B cell (primary cell): ENCODE measurements at regions not wholly inside any gene's neighbourhood (a gene's known extent, or its start where the extent isn't known, plus 50 kb on each side); places are given as distances from the start of the nearest gene placed in this dataset.

Source experiments
- ATAC-seq: fragments of 200-7000 bp; cut with Tn5 transposase; one replicate; pipeline ENCODE4 v1.10.0; 2021; ENCODE audit warnings: low read depth, mild to moderate bottlenecking, moderate number of reproducible peaks, moderate library complexity
- CTCF ChIA-PET: fragments of 350-600 bp; sonication (Branson Sonifier 250); formaldehyde crosslinking; loops from one replicate; lab custom pipeline; 2021; ENCODE audit warnings: antibody characterized with exemption, inconsistent platforms; lab: Charles Lee
- POLR2A ChIA-PET: fragments of 350-600 bp; sonication (Branson Sonifier 250); formaldehyde crosslinking; loops from one replicate; lab custom pipeline; 2021; ENCODE audit warnings: antibody characterized with exemption; lab: Charles Lee
- DNase-seq: peaks from one replicate; pipeline ENCODE4 v3.0.0; 2013
- H2AFZ ChIP-seq: 2 replicates; pipeline ENCODE4 v1.6.1; 2012; ENCODE audit warnings: mild to moderate bottlenecking, low read depth, low read length; ENCODE audit not compliant: insufficient read depth, poor library complexity, severe bottlenecking
- H3K27ac ChIP-seq, 2 donors: 1 replicate in 1 of 2; 2 replicates in 1 of 2; pipeline ENCODE4 v1.5.1; 2012 to 2013; ENCODE audit warnings: low read length in 2 of 2, mild to moderate bottlenecking in 2 of 2, moderate library complexity in 1 of 2
- H3K27me3 ChIP-seq, 4 experiments: fragments of 200-600 bp in 1 of 4; sonication (generic) in 1 of 4; replicated peaks in 1 of 4; 1 replicate in 2 of 4; 2 replicates in 2 of 4; pipeline versions ENCODE4 v1.6.1 to v1.7.0; 2013 to 2016; ENCODE audit warnings: low read length in 3 of 4, mild to moderate bottlenecking in 2 of 4, mixed read lengths in 1 of 4, moderate library complexity in 1 of 4; ENCODE audit not compliant: insufficient read depth in 4 of 4, control insufficient read depth in 3 of 4; ENCODE audit errors: control extremely low read depth in 1 of 4
- H3K36me3 ChIP-seq, 2 experiments: replicated peaks in 1 of 2; 1 replicate in 1 of 2; 2 replicates in 1 of 2; pipeline versions ENCODE4 v1.6.1 to v1.7.1; 2013; ENCODE audit warnings: low read length in 1 of 2; ENCODE audit not compliant: insufficient read depth in 2 of 2, control insufficient read depth in 1 of 2; ENCODE audit errors: control extremely low read depth in 1 of 2, extremely low read depth in 1 of 2
- H3K4me1 ChIP-seq, 2 donors: fragments of 200-600 bp in 1 of 2; sonication (generic) in 1 of 2; 1 replicate in 1 of 2; 2 replicates in 1 of 2; pipeline versions ENCODE4 v1.5.1 to v1.6.1; 2013 to 2017; ENCODE audit warnings: low read length in 2 of 2; ENCODE audit not compliant: control insufficient read depth in 2 of 2, insufficient read depth in 2 of 2
- H3K4me2 ChIP-seq: replicated peaks from 2 replicates; pipeline ENCODE3; 2012; ENCODE audit warnings: mild to moderate bottlenecking, low read depth, low read length; ENCODE audit not compliant: poor library complexity, severe bottlenecking
- H3K4me3 ChIP-seq, 5 experiments: fragments of 200-600 bp in 1 of 5; sonication (generic) in 1 of 5; 1 replicate in 3 of 5; 2 replicates in 2 of 5; pipeline versions ENCODE4 v1.5.1 to v1.7.0; 2011 to 2016; ENCODE audit warnings: low read length in 4 of 5, mild to moderate bottlenecking in 4 of 5, low read depth in 2 of 5, control low read depth in 1 of 5, moderate library complexity in 1 of 5; ENCODE audit not compliant: insufficient read depth in 1 of 5; ENCODE audit errors: control extremely low read depth in 1 of 5, extremely low read depth in 1 of 5
- H3K79me2 ChIP-seq: fragments of 200-600 bp; sonication (generic); one replicate; pipeline ENCODE4 v1.6.0; 2016; ENCODE audit warnings: low read length; ENCODE audit not compliant: control insufficient read depth, insufficient read depth
- H3K9ac ChIP-seq: fragments of 200-600 bp; sonication (generic); 2 replicates; pipeline ENCODE4 v1.6.1; 2017; ENCODE audit warnings: mild to moderate bottlenecking, low read length, moderate library complexity
- H3K9me3 ChIP-seq, 3 donors: one replicate each; pipeline versions ENCODE4 v1.6.1 to v1.7.1; 2013; ENCODE audit warnings: low read length in 2 of 3; ENCODE audit not compliant: control insufficient read depth in 2 of 3, insufficient read depth in 1 of 3; ENCODE audit errors: control extremely low read depth in 1 of 3
- H4K20me1 ChIP-seq: 2 replicates; pipeline ENCODE4 v1.6.0; 2012; ENCODE audit warnings: mild to moderate bottlenecking, low read length; ENCODE audit not compliant: insufficient read depth, control insufficient read depth, poor library complexity, severe bottlenecking
- H3K27ac Mint-ChIP-seq: one replicate; pipeline ENCODE4 v1.8.0; 2021; ENCODE audit warnings: mixed read lengths
- H3K27me3 Mint-ChIP-seq: one replicate; pipeline ENCODE4 v1.8.0; 2021; ENCODE audit warnings: mixed read lengths
- H3K4me1 Mint-ChIP-seq: one replicate; pipeline ENCODE4 v1.8.0; 2021; ENCODE audit warnings: mixed read lengths
- H3K4me3 Mint-ChIP-seq: one replicate; pipeline ENCODE4 v1.8.0; 2021; ENCODE audit warnings: mixed read lengths
- H3K9me3 Mint-ChIP-seq: one replicate; pipeline ENCODE4 v1.8.0; 2022; ENCODE audit warnings: mixed read lengths; ENCODE audit not compliant: insufficient read depth
- EZH2 ChIP-seq: IDR thresholded peaks from 2 replicates; pipeline ENCODE4 v1.6.1; 2012; ENCODE audit warnings: borderline replicate concordance, low read depth, mild to moderate bottlenecking, moderate library complexity, low read length; ENCODE audit not compliant: insufficient read depth, poor library complexity, severe bottlenecking
- WGBS: methylation state at CpG from one replicate; pipeline ENCODE4 v1.1.5; 2013; ENCODE audit warnings: missing lambda C conversion rate; ENCODE audit not compliant: insufficient coverage; 5-methylcytosine and 5-hydroxymethylcytosine counted together
- intact Hi-C: fragments of 100-400 bp; cut with micrococcal nuclease; formaldehyde crosslinking; loops from one replicate; pipeline ENCODE4 v1.10.0; 2022
- TF ChIP-seq, protein P1 (sequence below): fragments of 200-600 bp; IDR thresholded peaks from one replicate; pipeline ENCODE4 v1.8.0; 2022; ENCODE audit warnings: antibody characterized with exemption, mild to moderate bottlenecking

- H3K27ac Mint-ChIP-seq, result no peak overlapping the region
- TF ChIP-seq, protein P1, sequence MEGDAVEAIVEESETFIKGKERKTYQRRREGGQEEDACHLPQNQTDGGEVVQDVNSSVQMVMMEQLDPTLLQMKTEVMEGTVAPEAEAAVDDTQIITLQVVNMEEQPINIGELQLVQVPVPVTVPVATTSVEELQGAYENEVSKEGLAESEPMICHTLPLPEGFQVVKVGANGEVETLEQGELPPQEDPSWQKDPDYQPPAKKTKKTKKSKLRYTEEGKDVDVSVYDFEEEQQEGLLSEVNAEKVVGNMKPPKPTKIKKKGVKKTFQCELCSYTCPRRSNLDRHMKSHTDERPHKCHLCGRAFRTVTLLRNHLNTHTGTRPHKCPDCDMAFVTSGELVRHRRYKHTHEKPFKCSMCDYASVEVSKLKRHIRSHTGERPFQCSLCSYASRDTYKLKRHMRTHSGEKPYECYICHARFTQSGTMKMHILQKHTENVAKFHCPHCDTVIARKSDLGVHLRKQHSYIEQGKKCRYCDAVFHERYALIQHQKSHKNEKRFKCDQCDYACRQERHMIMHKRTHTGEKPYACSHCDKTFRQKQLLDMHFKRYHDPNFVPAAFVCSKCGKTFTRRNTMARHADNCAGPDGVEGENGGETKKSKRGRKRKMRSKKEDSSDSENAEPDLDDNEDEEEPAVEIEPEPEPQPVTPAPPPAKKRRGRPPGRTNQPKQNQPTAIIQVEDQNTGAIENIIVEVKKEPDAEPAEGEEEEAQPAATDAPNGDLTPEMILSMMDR, result no peak
- no peak for TF ChIP-seq EZH2
- ChIA-PET POLR2A (no interaction called here), CTCF (no interaction called here)
- DNase-seq (no peak), ATAC-seq (no peak)
- H3K4me1 Mint-ChIP-seq, result no peaks in the 10 kb centered on the region
- Histone ChIP-seq H3K79me2 (no peaks in the 10 kb centered on the region), H3K4me1 (no peaks in the 10 kb centered on the region), H3K4me3 (no peak overlapping the region), H3K9ac (no peak overlapping the region), H2AFZ (no peak overlapping the region), H3K4me2 (no peak overlapping the region), H3K36me3 (no peaks in the 10 kb centered on the region), H3K27ac (no peak overlapping the region), H3K27me3 (no peaks in the 10 kb centered on the region), H3K9me3 (no peaks in the 10 kb centered on the region), H4K20me1 (no peaks in the 10 kb centered on the region)
- intact Hi-C loops, result no loop called here
- no peak overlapping the region for H3K4me3 Mint-ChIP-seq
- no peaks in the 10 kb centered on the region for H3K27me3 Mint-ChIP-seq
- WGBS, result 92% methylated on average over 2 of the region's 6 CpGs
- H3K9me3 Mint-ChIP-seq, result no peaks in the 10 kb centered on the region
These were observed 568.1 kb upstream of the ZNF804A start for GRCh38 chr2:184030245-184030644.

GRCh38 chr2:184030989-184031388 is 567.3 kb upstream of the ZNF804A start:
- H3K9me3 Mint-ChIP-seq, result no peaks in the 10 kb centered on the region
- no peaks in the 10 kb centered on the region for H4K20me1 ChIP-seq
- no peak overlapping the region for H2AFZ ChIP-seq
- TF ChIP-seq, protein P1, result no peak
- no peak for TF ChIP-seq EZH2
- no peak overlapping the region for H3K27ac ChIP-seq
- no peaks in the 10 kb centered on the region for H3K9me3 ChIP-seq
- no peak overlapping the region for H3K4me3 Mint-ChIP-seq
- H3K4me1 Mint-ChIP-seq, result no peaks in the 10 kb centered on the region
- H3K27me3 ChIP-seq, result no peaks in the 10 kb centered on the region
- no peak overlapping the region for H3K4me2 ChIP-seq
- H3K4me3 ChIP-seq, result no peak overlapping the region
- no peaks in the 10 kb centered on the region for H3K4me1 ChIP-seq
- H3K36me3 ChIP-seq, result no peaks in the 10 kb centered on the region
- ChIA-PET POLR2A (no interaction called here), CTCF (no interaction called here)
- no peak overlapping the region for H3K27ac Mint-ChIP-seq
- intact Hi-C loops, result no loop called here
- H3K27me3 Mint-ChIP-seq, result no peaks in the 10 kb centered on the region
- WGBS, result no CpG with 5 or more reads among the region's 1 CpG
- H3K79me2 ChIP-seq, result no peaks in the 10 kb centered on the region
- no peak for DNase-seq
- H3K9ac ChIP-seq, result no peak overlapping the region
- no peak for ATAC-seq
